ENCODE measurements at regions not wholly inside any gene's neighbourhood (a gene's known extent, or its start where the extent isn't known, plus 50 kb on each side); places are given as distances from the start of the nearest gene placed in this dataset.
"Not testable (repeated sequence)": the region's sequence is repeated elsewhere in the genome, so short reads cannot be mapped to it uniquely, and the experiment has no call there.

- intact Hi-C loops (cut with DNase I; ENCODE audit: low total_unique reads) = no loop called here
- no peak for DNase-seq (ENCODE audit: low spot score in 2 of 2)
- Histone ChIP-seq H3K4me3 (no peak overlapping the region), H3K36me3 (no peaks in the 10 kb centered on the region), H3K27me3 (no peaks in the 10 kb centered on the region), H3K9me3 (no peaks in the 10 kb centered on the region), H3K4me1 (no peaks in the 10 kb centered on the region), H3K27ac (no peak overlapping the region)
- no peak for TF ChIP-seq POLR2A (IDR thresholded peaks at IDR 0.05)
- TF ChIP-seq, protein P1, sequence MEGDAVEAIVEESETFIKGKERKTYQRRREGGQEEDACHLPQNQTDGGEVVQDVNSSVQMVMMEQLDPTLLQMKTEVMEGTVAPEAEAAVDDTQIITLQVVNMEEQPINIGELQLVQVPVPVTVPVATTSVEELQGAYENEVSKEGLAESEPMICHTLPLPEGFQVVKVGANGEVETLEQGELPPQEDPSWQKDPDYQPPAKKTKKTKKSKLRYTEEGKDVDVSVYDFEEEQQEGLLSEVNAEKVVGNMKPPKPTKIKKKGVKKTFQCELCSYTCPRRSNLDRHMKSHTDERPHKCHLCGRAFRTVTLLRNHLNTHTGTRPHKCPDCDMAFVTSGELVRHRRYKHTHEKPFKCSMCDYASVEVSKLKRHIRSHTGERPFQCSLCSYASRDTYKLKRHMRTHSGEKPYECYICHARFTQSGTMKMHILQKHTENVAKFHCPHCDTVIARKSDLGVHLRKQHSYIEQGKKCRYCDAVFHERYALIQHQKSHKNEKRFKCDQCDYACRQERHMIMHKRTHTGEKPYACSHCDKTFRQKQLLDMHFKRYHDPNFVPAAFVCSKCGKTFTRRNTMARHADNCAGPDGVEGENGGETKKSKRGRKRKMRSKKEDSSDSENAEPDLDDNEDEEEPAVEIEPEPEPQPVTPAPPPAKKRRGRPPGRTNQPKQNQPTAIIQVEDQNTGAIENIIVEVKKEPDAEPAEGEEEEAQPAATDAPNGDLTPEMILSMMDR (IDR thresholded peaks at IDR 0.05) = no peak
- TF ChIP-seq POLR2AphosphoS5 (IDR thresholded peaks at IDR 0.05) = no peak
These were observed 109.4 kb upstream of the ACBD5 start for GRCh38 chr10:27349987-27350386.

DNA sequence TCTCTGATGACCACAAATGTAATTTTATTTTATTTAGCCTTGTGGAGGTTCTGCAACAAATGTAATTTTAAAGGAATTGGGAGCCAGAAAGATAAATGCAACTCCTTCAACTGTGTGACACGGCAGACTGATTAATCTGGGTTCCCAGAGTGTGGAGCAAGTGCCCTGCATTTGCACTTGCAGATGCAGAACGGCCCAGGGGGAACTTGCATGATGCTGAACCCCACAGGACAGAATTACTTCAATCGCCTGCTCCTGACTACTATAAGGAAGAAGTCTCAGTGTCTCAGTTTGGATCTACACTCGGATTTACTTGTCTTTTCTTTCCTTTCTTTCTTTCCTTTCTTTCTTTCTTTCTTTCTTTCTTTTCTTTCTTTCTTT is 107.2 kb upstream of the ACBD5 start:
- intact Hi-C loops (cut with DNase I; ENCODE audit: low total_unique reads); DNase-seq (ENCODE audit: low spot score in 2 of 2); H3K4me1 ChIP-seq; H3K27me3 ChIP-seq; H3K4me3 ChIP-seq; H3K36me3 ChIP-seq; H3K9me3 ChIP-seq; H3K27ac ChIP-seq: not testable (repeated sequence)

DNA sequence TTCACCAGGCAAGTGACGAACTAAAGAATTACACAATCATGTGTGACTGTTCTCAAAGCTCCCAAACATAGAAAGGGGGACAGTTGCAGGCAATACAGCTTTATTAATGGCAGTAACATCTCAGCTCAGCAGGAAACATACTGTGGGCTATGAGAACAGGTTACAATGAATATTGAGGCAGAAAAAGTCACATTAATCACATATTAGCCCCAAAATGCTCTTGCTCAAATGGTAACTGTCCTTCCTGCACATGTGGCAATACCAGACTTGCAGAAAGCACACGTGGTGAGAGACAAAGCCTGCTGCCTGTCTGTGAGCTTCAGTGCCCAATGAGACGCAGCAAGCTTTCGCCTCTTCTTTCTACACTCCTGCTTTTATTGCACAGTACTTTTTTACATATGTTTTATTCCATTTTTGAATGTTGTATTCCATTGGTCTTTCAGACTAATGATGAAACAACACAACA is 104.9 kb upstream of the ACBD5 start:
- Histone ChIP-seq H3K27me3 (no peaks in the 10 kb centered on the region), H3K36me3 (no peaks in the 10 kb centered on the region), H3K4me3 (no peak overlapping the region), H3K9me3 (no peaks in the 10 kb centered on the region), H3K4me1 (no peaks in the 10 kb centered on the region), H3K27ac (no peak overlapping the region)
- no peak for DNase-seq (ENCODE audit: low spot score in 2 of 2)
- intact Hi-C loops (cut with DNase I; ENCODE audit: low total_unique reads) = no loop called here
- TF ChIP-seq, protein P1 (IDR thresholded peaks at IDR 0.05) = no peak
- TF ChIP-seq POLR2AphosphoS5 (IDR thresholded peaks at IDR 0.05) (no peak), POLR2A (IDR thresholded peaks at IDR 0.05) (no peak)

DNA sequence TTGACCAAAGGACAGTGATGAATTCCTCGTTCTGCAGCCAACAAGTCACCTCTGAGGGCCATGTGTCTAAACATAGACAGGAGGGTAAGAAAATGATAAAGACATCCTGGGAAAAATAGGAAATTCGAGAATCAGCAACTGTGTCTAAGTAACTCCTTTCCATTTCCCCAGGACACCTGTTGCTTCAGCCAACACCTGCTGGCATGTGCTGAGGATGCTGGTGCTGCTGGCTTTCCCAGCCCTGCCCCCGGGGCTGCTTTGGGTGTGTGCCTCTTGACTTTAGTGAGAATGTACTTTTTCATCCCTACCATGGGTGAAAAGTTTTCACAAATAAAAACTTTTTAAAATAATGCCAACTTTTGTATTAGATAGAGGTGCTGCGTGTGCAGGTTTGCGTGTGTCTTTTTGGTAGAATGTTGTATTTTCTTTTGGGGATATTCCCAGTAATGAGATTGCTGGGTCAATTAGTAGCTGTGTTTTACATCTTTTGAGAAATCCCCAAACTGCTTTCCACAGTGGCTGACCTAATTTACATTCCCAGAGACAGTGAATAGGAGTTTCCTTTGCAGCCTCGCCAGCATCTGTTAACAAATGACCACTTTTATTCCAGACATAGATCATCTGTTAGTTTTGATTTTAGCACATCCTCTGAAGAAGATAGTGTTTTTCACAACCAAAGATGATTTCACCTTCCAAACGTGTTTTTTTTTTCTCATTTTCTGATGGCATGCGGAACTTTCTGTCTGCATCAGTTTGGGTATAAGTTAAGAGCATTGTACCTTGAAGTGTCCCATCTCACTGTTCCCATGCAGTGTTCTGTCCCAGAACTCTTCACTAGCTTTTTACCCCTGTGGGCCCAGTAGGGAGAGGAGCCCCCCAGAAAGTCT is 104.2 kb upstream of the ACBD5 start:
- TF ChIP-seq POLR2AphosphoS5 (IDR thresholded peaks at IDR 0.05) (no peak), POLR2A (IDR thresholded peaks at IDR 0.05) (no peak)
- TF ChIP-seq, protein P1 (IDR thresholded peaks at IDR 0.05) = no peak
- Histone ChIP-seq H3K4me1 (no peaks in the 10 kb centered on the region), H3K9me3 (no peaks in the 10 kb centered on the region), H3K27ac (no peak overlapping the region), H3K36me3 (no peaks in the 10 kb centered on the region), H3K27me3 (no peaks in the 10 kb centered on the region), H3K4me3 (no peak overlapping the region)
- no peak for DNase-seq (ENCODE audit: low spot score in 2 of 2)
- intact Hi-C loops (cut with DNase I; ENCODE audit: low total_unique reads) = no loop called here

DNA sequence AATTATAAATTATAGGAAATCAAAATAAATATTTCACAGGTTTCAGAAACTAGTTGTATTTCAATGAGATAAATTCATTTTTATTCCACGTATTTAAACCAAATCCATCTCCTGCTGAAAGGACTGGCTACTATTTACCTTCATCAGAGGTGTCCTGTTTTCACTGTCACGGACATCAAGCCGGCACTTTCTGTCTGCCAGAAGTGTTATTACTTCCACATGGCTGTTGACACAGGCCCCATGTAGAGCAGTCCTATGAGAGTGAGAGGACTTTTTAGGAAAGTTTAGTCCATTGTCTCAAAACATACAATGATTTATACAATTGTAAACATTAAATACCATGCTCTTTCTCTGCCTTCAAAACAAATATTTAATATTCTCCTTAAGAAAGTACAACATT is 100.4 kb upstream of the ACBD5 start:
- no peaks in the 10 kb centered on the region for H3K36me3 ChIP-seq
- TF ChIP-seq POLR2AphosphoS5 (IDR thresholded peaks at IDR 0.05) (no peak), POLR2A (IDR thresholded peaks at IDR 0.05) (no peak)
- TF ChIP-seq, protein P1 (IDR thresholded peaks at IDR 0.05) = no peak
- DNase-seq (ENCODE audit: low spot score in 2 of 2) = no peak
- no peak overlapping the region for H3K27ac ChIP-seq
- no peaks in the 10 kb centered on the region for H3K4me1 ChIP-seq
- no peaks in the 10 kb centered on the region for H3K9me3 ChIP-seq
- H3K4me3 ChIP-seq = no peak overlapping the region
- H3K27me3 ChIP-seq = no peaks in the 10 kb centered on the region
- intact Hi-C loops (cut with DNase I; ENCODE audit: low total_unique reads) = no loop called here

DNA sequence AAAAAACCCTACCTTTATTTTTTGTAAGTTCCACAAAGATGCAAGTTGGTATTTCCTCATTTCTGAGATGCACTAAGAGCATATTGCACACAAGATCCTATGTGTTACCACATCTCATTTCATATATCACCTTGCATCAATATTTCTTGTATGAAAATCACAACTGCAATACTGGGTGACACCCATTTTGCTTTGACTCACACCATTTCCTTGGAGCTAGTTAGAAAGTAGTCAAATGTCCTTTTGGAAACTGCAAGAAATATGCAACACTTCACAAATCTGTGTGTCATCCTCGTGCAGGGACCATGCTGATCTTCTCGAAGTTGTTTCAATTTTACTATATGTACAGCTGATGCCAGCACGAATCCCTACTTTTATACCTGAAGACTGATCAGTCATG is 94.6 kb upstream of the ACBD5 start:
- H3K36me3 ChIP-seq; H3K9me3 ChIP-seq; H3K27ac ChIP-seq; H3K27me3 ChIP-seq; DNase-seq (ENCODE audit: low spot score in 2 of 2); intact Hi-C loops (cut with DNase I; ENCODE audit: low total_unique reads); H3K4me3 ChIP-seq; H3K4me1 ChIP-seq: not testable (repeated sequence)
